Gastroesophageal sphincter (tissue), 4 donors: ENCODE measurements at regions not wholly inside any gene's neighbourhood (a gene's known extent, or its start where the extent isn't known, plus 50 kb on each side); places are given as distances from the start of the nearest gene placed in this dataset.

Experiments
- ATAC-seq: fragments of 150-250 bp; one replicate; pipeline ENCODE4 v1.9.1; 2016; ENCODE audit warnings: mild to moderate bottlenecking, moderate library complexity
- H3K27ac ChIP-seq, 4 donors: fragments of 200-600 bp; sonication (generic) in 3 of 4; 1 replicate in 3 of 4; 2 replicates in 1 of 4; pipeline ENCODE4 v1.5.1; 2016 to 2019
- H3K27me3 ChIP-seq: fragments of 200-600 bp; sonication (generic); one replicate; pipeline ENCODE4 v1.5.1; 2019
- H3K36me3 ChIP-seq, 2 donors: fragments of 200-600 bp; sonication (generic); one replicate each; pipeline ENCODE4 v1.5.1; 2019; ENCODE audit warnings: control low read depth in 1 of 2
- H3K4me1 ChIP-seq, 3 donors: fragments of 200-600 bp; sonication (generic); 1 replicate in 2 of 3; 2 replicates in 1 of 3; pipeline ENCODE4 v1.5.1; 2016 to 2019; ENCODE audit warnings: control low read depth in 2 of 3
- H3K4me3 ChIP-seq, 2 donors: fragments of 200-600 bp; sonication (generic); one replicate each; pipeline ENCODE4 v1.5.1; 2019; ENCODE audit warnings: mild to moderate bottlenecking in 1 of 2, moderate library complexity in 1 of 2
- H3K9me3 ChIP-seq, 3 donors: fragments of 200-600 bp; sonication (generic); one replicate each; pipeline ENCODE4 v1.5.1; 2017 to 2019; ENCODE audit warnings: control low read depth in 2 of 3
- EP300 ChIP-seq: sonication (generic); formaldehyde crosslinking; IDR thresholded peaks from one replicate; pipeline ENCODE4 v1.6.1; 2017; ENCODE audit warnings: antibody characterized with exemption, mild to moderate bottlenecking
- POLR2A ChIP-seq, 2 donors: fragments of 450-650 bp; IDR thresholded peaks; one replicate each; pipeline ENCODE4 v1.6.1; 2017; ENCODE audit warnings: antibody characterized with exemption in 2 of 2, mild to moderate bottlenecking in 2 of 2, moderate library complexity in 1 of 2
- POLR2AphosphoS5 ChIP-seq: sonication (generic); formaldehyde crosslinking; IDR thresholded peaks from one replicate; pipeline ENCODE4 v1.6.1; 2017; ENCODE audit warnings: antibody characterized with exemption
- WGBS, 2 donors: methylation state at CpG; one replicate each; pipeline ENCODE4 v1.1.5; 2018; ENCODE audit warnings: low coverage in 1 of 2; 5-methylcytosine and 5-hydroxymethylcytosine counted together
- TF ChIP-seq, protein P1 (sequence below), 4 experiments: fragments of 200-600 bp in 2 of 4; fragments of 450-650 bp in 2 of 4; sonication (generic) in 1 of 4; IDR thresholded peaks; one replicate each; pipeline ENCODE4 v1.5.1; 2017 to 2019; ENCODE audit warnings: antibody characterized with exemption in 4 of 4, mild to moderate bottlenecking in 2 of 4, moderate library complexity in 2 of 4

DNA sequence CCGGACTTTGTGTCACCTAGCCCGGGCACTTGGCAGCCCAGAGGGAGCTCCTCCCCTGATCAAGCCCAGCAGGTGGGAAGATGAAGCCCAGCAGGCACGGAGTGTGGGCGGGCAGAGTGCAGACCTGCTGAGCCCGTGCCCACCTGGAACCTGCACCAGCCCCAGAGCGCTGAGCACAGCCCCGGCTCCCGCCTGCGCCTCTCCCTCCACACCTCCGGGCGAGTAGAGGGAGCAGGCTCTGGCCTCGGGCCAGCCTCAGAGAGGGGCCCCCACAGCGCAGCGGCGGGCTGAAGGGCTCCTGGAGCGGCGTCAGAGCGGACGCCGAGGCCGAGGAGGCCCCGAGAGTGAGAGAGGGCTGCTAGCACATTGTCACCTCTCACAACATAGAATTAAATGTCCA, 257.7 kb downstream of the VGLL3 start:
- 90% methylated on average over 2 of the region's 22 CpGs for WGBS, 2 donors
- Histone ChIP-seq H3K4me3 (no peak overlapping the region), H3K9me3 (no peaks in the 10 kb centered on the region), H3K36me3 (no peaks in the 10 kb centered on the region), H3K27ac (no peak overlapping the region), H3K4me1 (no peaks in the 10 kb centered on the region), H3K27me3 (no peaks in the 10 kb centered on the region)
- no peak for ATAC-seq
- no peak for TF ChIP-seq POLR2A (IDR thresholded peaks at IDR 0.05)
- no peak for TF ChIP-seq POLR2AphosphoS5
- TF ChIP-seq EP300 = no peak
- TF ChIP-seq, protein P1, sequence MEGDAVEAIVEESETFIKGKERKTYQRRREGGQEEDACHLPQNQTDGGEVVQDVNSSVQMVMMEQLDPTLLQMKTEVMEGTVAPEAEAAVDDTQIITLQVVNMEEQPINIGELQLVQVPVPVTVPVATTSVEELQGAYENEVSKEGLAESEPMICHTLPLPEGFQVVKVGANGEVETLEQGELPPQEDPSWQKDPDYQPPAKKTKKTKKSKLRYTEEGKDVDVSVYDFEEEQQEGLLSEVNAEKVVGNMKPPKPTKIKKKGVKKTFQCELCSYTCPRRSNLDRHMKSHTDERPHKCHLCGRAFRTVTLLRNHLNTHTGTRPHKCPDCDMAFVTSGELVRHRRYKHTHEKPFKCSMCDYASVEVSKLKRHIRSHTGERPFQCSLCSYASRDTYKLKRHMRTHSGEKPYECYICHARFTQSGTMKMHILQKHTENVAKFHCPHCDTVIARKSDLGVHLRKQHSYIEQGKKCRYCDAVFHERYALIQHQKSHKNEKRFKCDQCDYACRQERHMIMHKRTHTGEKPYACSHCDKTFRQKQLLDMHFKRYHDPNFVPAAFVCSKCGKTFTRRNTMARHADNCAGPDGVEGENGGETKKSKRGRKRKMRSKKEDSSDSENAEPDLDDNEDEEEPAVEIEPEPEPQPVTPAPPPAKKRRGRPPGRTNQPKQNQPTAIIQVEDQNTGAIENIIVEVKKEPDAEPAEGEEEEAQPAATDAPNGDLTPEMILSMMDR (IDR thresholded peaks at IDR 0.05) = no peak

DNA sequence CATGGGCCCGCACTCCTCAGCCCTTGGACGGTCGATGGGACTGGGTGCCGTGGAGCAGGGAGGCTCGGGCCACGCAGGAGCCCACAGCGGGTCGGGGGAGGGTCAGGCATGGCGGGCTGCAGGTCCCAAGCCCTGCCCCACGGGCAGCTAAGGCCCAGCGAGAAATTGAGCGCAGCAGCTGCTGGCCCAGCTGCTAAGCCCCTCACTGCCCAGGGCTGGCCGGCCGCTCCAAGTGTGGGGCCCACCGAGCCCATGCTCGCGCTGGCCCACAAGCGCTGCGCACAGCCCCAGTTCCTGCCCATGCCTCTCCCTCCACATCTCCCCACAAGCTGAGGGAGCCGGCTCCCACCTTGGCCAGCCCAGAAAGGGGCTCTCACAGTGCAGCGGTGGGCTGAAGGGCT, 259.4 kb downstream of the VGLL3 start:
- no peak overlapping the region for H3K27ac ChIP-seq
- H3K4me3 ChIP-seq = no peak overlapping the region
- TF ChIP-seq POLR2A (IDR thresholded peaks at IDR 0.05) (no peak), POLR2AphosphoS5 (no peak), EP300 (no peak)
- TF ChIP-seq, protein P1 (IDR thresholded peaks at IDR 0.05) = no peak
- no peak for ATAC-seq
- no peaks in the 10 kb centered on the region for H3K4me1 ChIP-seq
- no peaks in the 10 kb centered on the region for H3K36me3 ChIP-seq
- no peaks in the 10 kb centered on the region for H3K9me3 ChIP-seq
- 100% methylated on average over 1 of the region's 21 CpGs for WGBS, 2 donors
- no peaks in the 10 kb centered on the region for H3K27me3 ChIP-seq

DNA sequence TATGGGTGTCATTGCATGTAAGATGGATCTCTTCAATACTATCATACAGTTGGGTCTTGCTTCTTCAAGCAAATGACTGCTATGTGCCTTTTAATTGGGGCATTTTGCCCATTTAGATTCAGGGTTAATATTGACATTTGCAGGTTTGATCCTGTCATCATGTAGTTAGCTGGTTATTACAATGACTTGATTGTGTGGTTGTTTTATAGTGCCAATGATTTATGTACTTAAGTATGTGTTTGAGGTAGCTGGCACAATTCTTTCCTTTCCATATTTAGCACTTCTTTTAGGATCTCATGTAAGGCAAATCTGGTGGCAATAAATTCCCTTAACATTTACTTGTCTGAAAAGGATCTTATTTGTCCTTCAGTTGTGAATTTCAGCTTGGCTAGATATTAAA, 267.5 kb downstream of the VGLL3 start:
- Histone ChIP-seq H3K4me1 (no peaks in the 10 kb centered on the region), H3K36me3 (no peaks in the 10 kb centered on the region), H3K4me3 (no peak overlapping the region), H3K9me3 (no peaks in the 10 kb centered on the region), H3K27ac (no peak overlapping the region), H3K27me3 (no peaks in the 10 kb centered on the region)
- ATAC-seq = no peak
- no peak for TF ChIP-seq POLR2A (IDR thresholded peaks at IDR 0.05)
- TF ChIP-seq POLR2AphosphoS5 = no peak
- TF ChIP-seq, protein P1 (IDR thresholded peaks at IDR 0.05) = no peak
- TF ChIP-seq EP300 = no peak

DNA sequence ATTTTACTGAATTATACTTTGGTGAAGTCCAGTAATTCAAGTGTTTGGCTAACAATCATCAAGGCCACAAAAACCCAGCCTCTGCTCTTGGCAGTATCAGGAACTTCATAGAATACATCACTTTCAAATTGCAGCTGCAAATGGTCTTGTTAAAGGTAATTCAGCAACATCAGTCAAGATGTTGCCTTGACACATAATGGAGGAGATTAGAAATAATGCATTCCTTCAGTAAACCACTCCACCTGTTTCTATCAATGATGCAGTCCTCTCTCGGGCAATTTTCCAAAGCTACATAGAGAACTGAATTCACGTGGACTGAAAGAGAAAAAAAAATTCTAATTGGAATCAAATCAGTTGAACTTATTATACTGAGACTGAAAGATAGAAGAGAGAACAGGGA, 279.3 kb downstream of the VGLL3 start:
- peaks cover 10% of the 10 kb centered on the region for H3K27me3 ChIP-seq
- no peaks in the 10 kb centered on the region for H3K9me3 ChIP-seq
- TF ChIP-seq POLR2A (IDR thresholded peaks at IDR 0.05) (no peak), POLR2AphosphoS5 (no peak), EP300 (no peak)
- TF ChIP-seq, protein P1 (IDR thresholded peaks at IDR 0.05) = no peak
- no peaks in the 10 kb centered on the region for H3K36me3 ChIP-seq
- no peaks in the 10 kb centered on the region for H3K4me1 ChIP-seq
- no peak for ATAC-seq
- no peak overlapping the region for H3K27ac ChIP-seq
- 36 to 67% methylated on average over 2 of the region's 2 CpGs for WGBS, 2 donors
- H3K4me3 ChIP-seq = no peak overlapping the region

GRCh38 chr3:86708893-86709292, 282.1 kb downstream of the VGLL3 start:
- H3K27ac ChIP-seq = no peak overlapping the region
- 100% methylated on average over 3 of the region's 7 CpGs; no CpG with 5 or more reads in 1 of the 2 donors for WGBS, 2 donors
- H3K4me3 ChIP-seq = no peak overlapping the region
- peaks cover 0 to 10% (median 0%) of the 10 kb centered on the region in 3 donors for H3K9me3 ChIP-seq
- H3K36me3 ChIP-seq = no peaks in the 10 kb centered on the region
- TF ChIP-seq EP300 = no peak
- TF ChIP-seq POLR2A (IDR thresholded peaks at IDR 0.05) = no peak
- no peak for TF ChIP-seq POLR2AphosphoS5
- TF ChIP-seq, protein P1 (IDR thresholded peaks at IDR 0.05) = no peak
- H3K27me3 ChIP-seq = peaks cover 10% of the 10 kb centered on the region
- no peaks in the 10 kb centered on the region for H3K4me1 ChIP-seq
- ATAC-seq = no peak
